GM23338 (cell line): ENCODE measurements at regions not wholly inside any gene's neighbourhood (a gene's known extent, or its start where the extent isn't known, plus 50 kb on each side); places are given as distances from the start of the nearest gene placed in this dataset.

Source experiments
- ATAC-seq: fragments of 200-7000 bp; cut with Tn5 transposase; 3 replicates; pipeline ENCODE4 v1.9.1; 2020
- DNase-seq: peaks from one replicate; pipeline ENCODE4 v3.0.0-alpha.2; 2015; ENCODE audit warnings: low spot score
- H2AFZ ChIP-seq: fragments of 200-600 bp; sonication (generic); 2 replicates; pipeline ENCODE4 v1.8.0; 2016; ENCODE audit warnings: antibody characterized with exemption, mild to moderate bottlenecking, moderate library complexity
- H3F3A ChIP-seq: fragments of 200-600 bp; sonication (generic); replicated peaks from 2 replicates; pipeline ENCODE4 v1.8.0; 2017; ENCODE audit warnings: antibody characterized with exemption, mixed run types, low read depth
- H3K27ac ChIP-seq: fragments of 200-600 bp; sonication (generic); 2 replicates; pipeline ENCODE4 v1.6.1; 2016; ENCODE audit warnings: low read depth
- H3K27me3 ChIP-seq: fragments of 200-600 bp; sonication (generic); 2 replicates; pipeline ENCODE4 v1.8.0; 2016; ENCODE audit warnings: mild to moderate bottlenecking, mixed run types, moderate library complexity; ENCODE audit not compliant: insufficient read depth
- H3K36me3 ChIP-seq: fragments of 200-600 bp; sonication (generic); 2 replicates; pipeline ENCODE4 v1.8.0; 2016; ENCODE audit warnings: mild to moderate bottlenecking; ENCODE audit not compliant: insufficient read depth
- H3K4me1 ChIP-seq: fragments of 200-600 bp; sonication (generic); 2 replicates; pipeline ENCODE4 v1.8.0; 2016; ENCODE audit warnings: mild to moderate bottlenecking, moderate library complexity; ENCODE audit not compliant: insufficient read depth
- H3K4me2 ChIP-seq: fragments of 200-600 bp; sonication (generic); 2 replicates; pipeline ENCODE4 v1.7.1; 2017; ENCODE audit warnings: mixed run types
- H3K4me3 ChIP-seq: fragments of 200-600 bp; sonication (generic); 2 replicates; pipeline ENCODE4 v1.6.1; 2016; ENCODE audit warnings: mixed run types
- H3K79me2 ChIP-seq: fragments of 200-600 bp; sonication (generic); replicated peaks from 2 replicates; pipeline ENCODE4 v1.8.0; 2017; ENCODE audit warnings: mild to moderate bottlenecking; ENCODE audit not compliant: insufficient read depth
- H3K9me2 ChIP-seq: fragments of 200-600 bp; sonication (generic); 2 replicates; pipeline ENCODE4 v1.8.0; 2017; ENCODE audit not compliant: insufficient read depth
- H4K20me1 ChIP-seq: fragments of 200-600 bp; sonication (generic); replicated peaks from 2 replicates; pipeline ENCODE4 v1.8.0; 2017; ENCODE audit warnings: mild to moderate bottlenecking; ENCODE audit not compliant: insufficient read depth
- H3K27ac Mint-ChIP-seq: 2 replicates; pipeline ENCODE4 v1.8.0; 2020; ENCODE audit warnings: inconsistent platforms, mild to moderate bottlenecking, moderate library complexity, mixed read lengths
- H3K27me3 Mint-ChIP-seq: 3 replicates; pipeline ENCODE4 v1.8.0; 2022; ENCODE audit warnings: low read depth, mild to moderate bottlenecking, moderate library complexity, mixed read lengths, inconsistent platforms; ENCODE audit not compliant: insufficient read depth, poor library complexity
- H3K36me3 Mint-ChIP-seq: 3 replicates; pipeline ENCODE4 v1.8.0; 2021; ENCODE audit warnings: low read depth, mild to moderate bottlenecking, inconsistent platforms, moderate library complexity, mixed read lengths
- H3K4me1 Mint-ChIP-seq: 3 replicates; pipeline ENCODE4 v1.8.0; 2020; ENCODE audit warnings: mild to moderate bottlenecking, inconsistent platforms, mixed read lengths
- H3K4me3 Mint-ChIP-seq: 3 replicates; pipeline ENCODE4 v1.8.0; 2021; ENCODE audit warnings: moderate library complexity, mild to moderate bottlenecking, inconsistent platforms, mixed read lengths
- H3K9me3 Mint-ChIP-seq: 3 replicates; pipeline ENCODE4 v1.8.0; 2020; ENCODE audit warnings: moderate library complexity, mild to moderate bottlenecking, inconsistent platforms, mixed read lengths
- CREB1 ChIP-seq: fragments of 250-450 bp; sonication (Bioruptor Pico); IDR thresholded peaks from 2 replicates; pipeline ENCODE4 v1.5.0; 2020; ENCODE audit warnings: low read depth, mild to moderate bottlenecking, moderate library complexity
- CTCF ChIP-seq, 2 experiments: fragments of 200-600 bp in 1 of 2; sonication (generic) in 1 of 2; conservative IDR thresholded peaks; 2 replicates each; pipeline versions ENCODE4 v1.5.1 to v1.6.1; 2016 to 2017; ENCODE audit warnings: antibody characterized with exemption in 2 of 2, low read depth in 2 of 2, mild to moderate bottlenecking in 2 of 2, moderate library complexity in 1 of 2
- EZH2 ChIP-seq: fragments of 200-600 bp; sonication (generic); IDR thresholded peaks from one replicate; pipeline ENCODE4 v1.8.0; 2017; ENCODE audit warnings: antibody characterized with exemption, mild to moderate bottlenecking, low read depth; ENCODE audit not compliant: unreplicated experiment
- EZH2phosphoT487 ChIP-seq: fragments of 200-600 bp; sonication (generic); IDR thresholded peaks from one replicate; pipeline ENCODE4 v1.8.1; 2018; ENCODE audit warnings: antibody characterized with exemption; ENCODE audit not compliant: unreplicated experiment
- JUNB ChIP-seq: IDR thresholded peaks from one replicate; pipeline ENCODE4 v1.6.1; 2016; ENCODE audit warnings: antibody characterized with exemption; ENCODE audit not compliant: unreplicated experiment
- NANOG ChIP-seq: IDR thresholded peaks from 2 replicates; pipeline ENCODE4 v1.6.1; 2016; ENCODE audit warnings: antibody characterized with exemption, borderline replicate concordance
- POLR2AphosphoS5 ChIP-seq: IDR thresholded peaks from 2 replicates; pipeline ENCODE4 v1.6.1; 2016; ENCODE audit warnings: antibody characterized with exemption, low read depth
- STAT1 ChIP-seq: IDR thresholded peaks from one replicate; pipeline ENCODE4 v1.6.1; 2016; ENCODE audit warnings: antibody characterized with exemption; ENCODE audit not compliant: unreplicated experiment
- ZNF114 ChIP-seq: fragments of 250-450 bp; sonication (Bioruptor Pico); IDR thresholded peaks from 2 replicates; pipeline ENCODE4 v1.5.0; 2020; ENCODE audit warnings: mild to moderate bottlenecking, moderate library complexity
- ZNF331 ChIP-seq: fragments of 250-450 bp; sonication (Bioruptor Pico); IDR thresholded peaks from 2 replicates; pipeline ENCODE4 v1.5.0; 2020; ENCODE audit warnings: low read depth, mild to moderate bottlenecking, moderate library complexity
- TF ChIP-seq, protein P1 (sequence below): IDR thresholded peaks from one replicate; pipeline ENCODE4 v1.6.1; 2018; ENCODE audit warnings: antibody characterized with exemption; ENCODE audit not compliant: unreplicated experiment
- TF ChIP-seq, protein P2 (sequence below): fragments of 250-450 bp; sonication (Bioruptor Pico); IDR thresholded peaks from 2 replicates; pipeline ENCODE4 v1.5.0; 2020; ENCODE audit warnings: mild to moderate bottlenecking, moderate library complexity

GRCh38 chr20:18921291-18921690, 107.7 kb downstream of the SCP2D1 start (continued):
- TF ChIP-seq CTCF (conservative IDR thresholded peaks at IDR 0.05; ENCODE audit: low read depth in 2 of 2) (no peak), JUNB (no peak)

DNA sequence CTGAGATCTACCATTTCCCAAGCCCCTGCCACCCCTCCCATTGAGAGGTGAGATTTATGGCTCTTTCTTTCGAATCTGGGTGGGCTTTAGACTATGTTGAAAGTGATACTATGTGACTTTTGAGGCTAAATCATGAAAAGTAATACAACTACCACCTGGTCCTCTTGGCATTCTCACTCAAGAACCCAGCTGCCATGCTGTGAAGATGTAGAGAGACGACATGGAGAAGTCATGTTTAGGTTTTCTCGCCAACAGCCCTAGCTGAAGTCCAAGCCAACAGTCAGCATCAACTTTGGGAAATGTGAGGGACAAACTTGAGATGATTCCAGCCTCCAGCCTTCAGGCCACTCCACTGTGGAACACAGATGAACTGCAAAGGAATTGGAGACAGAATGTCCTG, 108.7 kb downstream of the SCP2D1 start:
- no peak overlapping the region for H3K4me2 ChIP-seq
- Mint-ChIP-seq H3K36me3 (no peaks in the 10 kb centered on the region; the same call in 1 of the 3 replicates), H3K4me1 (no peaks in the 10 kb centered on the region), H3K4me3 (no peak overlapping the region), H3K9me3 (no peaks in the 10 kb centered on the region; the same call in 2 of the 3 replicates), H3K27me3 (peaks cover 3% of the 10 kb centered on the region), H3K27ac (no peak overlapping the region)
- no peak overlapping the region for H3K27ac ChIP-seq
- H3K36me3 ChIP-seq = no peaks in the 10 kb centered on the region
- H3K4me3 ChIP-seq = no peak overlapping the region
- no peaks in the 10 kb centered on the region for H3F3A ChIP-seq
- no peak for ATAC-seq
- peaks cover 7% of the 10 kb centered on the region; the same call in 1 of the 2 replicates for H3K9me2 ChIP-seq
- no peak overlapping the region for H2AFZ ChIP-seq
- H4K20me1 ChIP-seq = no peaks in the 10 kb centered on the region
- no peaks in the 10 kb centered on the region for H3K27me3 ChIP-seq
- H3K79me2 ChIP-seq = no peaks in the 10 kb centered on the region
- H3K4me1 ChIP-seq = no peaks in the 10 kb centered on the region; the same call in 1 of the 2 replicates
- DNase-seq = no peak
- no peak for TF ChIP-seq ZNF114 (CRISPR knock-in tag)
- no peak for TF ChIP-seq ZNF331 (CRISPR knock-in tag)
- TF ChIP-seq CTCF (conservative IDR thresholded peaks at IDR 0.05; ENCODE audit: low read depth in 2 of 2) = no peak
- TF ChIP-seq STAT1 = no peak
- no peak for TF ChIP-seq JUNB
- no peak for TF ChIP-seq EZH2
- TF ChIP-seq EZH2phosphoT487 = no peak
- no peak for TF ChIP-seq CREB1 (CRISPR knock-in tag)
- no peak for TF ChIP-seq POLR2AphosphoS5
- TF ChIP-seq, protein P1, sequence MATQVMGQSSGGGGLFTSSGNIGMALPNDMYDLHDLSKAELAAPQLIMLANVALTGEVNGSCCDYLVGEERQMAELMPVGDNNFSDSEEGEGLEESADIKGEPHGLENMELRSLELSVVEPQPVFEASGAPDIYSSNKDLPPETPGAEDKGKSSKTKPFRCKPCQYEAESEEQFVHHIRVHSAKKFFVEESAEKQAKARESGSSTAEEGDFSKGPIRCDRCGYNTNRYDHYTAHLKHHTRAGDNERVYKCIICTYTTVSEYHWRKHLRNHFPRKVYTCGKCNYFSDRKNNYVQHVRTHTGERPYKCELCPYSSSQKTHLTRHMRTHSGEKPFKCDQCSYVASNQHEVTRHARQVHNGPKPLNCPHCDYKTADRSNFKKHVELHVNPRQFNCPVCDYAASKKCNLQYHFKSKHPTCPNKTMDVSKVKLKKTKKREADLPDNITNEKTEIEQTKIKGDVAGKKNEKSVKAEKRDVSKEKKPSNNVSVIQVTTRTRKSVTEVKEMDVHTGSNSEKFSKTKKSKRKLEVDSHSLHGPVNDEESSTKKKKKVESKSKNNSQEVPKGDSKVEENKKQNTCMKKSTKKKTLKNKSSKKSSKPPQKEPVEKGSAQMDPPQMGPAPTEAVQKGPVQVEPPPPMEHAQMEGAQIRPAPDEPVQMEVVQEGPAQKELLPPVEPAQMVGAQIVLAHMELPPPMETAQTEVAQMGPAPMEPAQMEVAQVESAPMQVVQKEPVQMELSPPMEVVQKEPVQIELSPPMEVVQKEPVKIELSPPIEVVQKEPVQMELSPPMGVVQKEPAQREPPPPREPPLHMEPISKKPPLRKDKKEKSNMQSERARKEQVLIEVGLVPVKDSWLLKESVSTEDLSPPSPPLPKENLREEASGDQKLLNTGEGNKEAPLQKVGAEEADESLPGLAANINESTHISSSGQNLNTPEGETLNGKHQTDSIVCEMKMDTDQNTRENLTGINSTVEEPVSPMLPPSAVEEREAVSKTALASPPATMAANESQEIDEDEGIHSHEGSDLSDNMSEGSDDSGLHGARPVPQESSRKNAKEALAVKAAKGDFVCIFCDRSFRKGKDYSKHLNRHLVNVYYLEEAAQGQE = no peak
- TF ChIP-seq, protein P2, sequence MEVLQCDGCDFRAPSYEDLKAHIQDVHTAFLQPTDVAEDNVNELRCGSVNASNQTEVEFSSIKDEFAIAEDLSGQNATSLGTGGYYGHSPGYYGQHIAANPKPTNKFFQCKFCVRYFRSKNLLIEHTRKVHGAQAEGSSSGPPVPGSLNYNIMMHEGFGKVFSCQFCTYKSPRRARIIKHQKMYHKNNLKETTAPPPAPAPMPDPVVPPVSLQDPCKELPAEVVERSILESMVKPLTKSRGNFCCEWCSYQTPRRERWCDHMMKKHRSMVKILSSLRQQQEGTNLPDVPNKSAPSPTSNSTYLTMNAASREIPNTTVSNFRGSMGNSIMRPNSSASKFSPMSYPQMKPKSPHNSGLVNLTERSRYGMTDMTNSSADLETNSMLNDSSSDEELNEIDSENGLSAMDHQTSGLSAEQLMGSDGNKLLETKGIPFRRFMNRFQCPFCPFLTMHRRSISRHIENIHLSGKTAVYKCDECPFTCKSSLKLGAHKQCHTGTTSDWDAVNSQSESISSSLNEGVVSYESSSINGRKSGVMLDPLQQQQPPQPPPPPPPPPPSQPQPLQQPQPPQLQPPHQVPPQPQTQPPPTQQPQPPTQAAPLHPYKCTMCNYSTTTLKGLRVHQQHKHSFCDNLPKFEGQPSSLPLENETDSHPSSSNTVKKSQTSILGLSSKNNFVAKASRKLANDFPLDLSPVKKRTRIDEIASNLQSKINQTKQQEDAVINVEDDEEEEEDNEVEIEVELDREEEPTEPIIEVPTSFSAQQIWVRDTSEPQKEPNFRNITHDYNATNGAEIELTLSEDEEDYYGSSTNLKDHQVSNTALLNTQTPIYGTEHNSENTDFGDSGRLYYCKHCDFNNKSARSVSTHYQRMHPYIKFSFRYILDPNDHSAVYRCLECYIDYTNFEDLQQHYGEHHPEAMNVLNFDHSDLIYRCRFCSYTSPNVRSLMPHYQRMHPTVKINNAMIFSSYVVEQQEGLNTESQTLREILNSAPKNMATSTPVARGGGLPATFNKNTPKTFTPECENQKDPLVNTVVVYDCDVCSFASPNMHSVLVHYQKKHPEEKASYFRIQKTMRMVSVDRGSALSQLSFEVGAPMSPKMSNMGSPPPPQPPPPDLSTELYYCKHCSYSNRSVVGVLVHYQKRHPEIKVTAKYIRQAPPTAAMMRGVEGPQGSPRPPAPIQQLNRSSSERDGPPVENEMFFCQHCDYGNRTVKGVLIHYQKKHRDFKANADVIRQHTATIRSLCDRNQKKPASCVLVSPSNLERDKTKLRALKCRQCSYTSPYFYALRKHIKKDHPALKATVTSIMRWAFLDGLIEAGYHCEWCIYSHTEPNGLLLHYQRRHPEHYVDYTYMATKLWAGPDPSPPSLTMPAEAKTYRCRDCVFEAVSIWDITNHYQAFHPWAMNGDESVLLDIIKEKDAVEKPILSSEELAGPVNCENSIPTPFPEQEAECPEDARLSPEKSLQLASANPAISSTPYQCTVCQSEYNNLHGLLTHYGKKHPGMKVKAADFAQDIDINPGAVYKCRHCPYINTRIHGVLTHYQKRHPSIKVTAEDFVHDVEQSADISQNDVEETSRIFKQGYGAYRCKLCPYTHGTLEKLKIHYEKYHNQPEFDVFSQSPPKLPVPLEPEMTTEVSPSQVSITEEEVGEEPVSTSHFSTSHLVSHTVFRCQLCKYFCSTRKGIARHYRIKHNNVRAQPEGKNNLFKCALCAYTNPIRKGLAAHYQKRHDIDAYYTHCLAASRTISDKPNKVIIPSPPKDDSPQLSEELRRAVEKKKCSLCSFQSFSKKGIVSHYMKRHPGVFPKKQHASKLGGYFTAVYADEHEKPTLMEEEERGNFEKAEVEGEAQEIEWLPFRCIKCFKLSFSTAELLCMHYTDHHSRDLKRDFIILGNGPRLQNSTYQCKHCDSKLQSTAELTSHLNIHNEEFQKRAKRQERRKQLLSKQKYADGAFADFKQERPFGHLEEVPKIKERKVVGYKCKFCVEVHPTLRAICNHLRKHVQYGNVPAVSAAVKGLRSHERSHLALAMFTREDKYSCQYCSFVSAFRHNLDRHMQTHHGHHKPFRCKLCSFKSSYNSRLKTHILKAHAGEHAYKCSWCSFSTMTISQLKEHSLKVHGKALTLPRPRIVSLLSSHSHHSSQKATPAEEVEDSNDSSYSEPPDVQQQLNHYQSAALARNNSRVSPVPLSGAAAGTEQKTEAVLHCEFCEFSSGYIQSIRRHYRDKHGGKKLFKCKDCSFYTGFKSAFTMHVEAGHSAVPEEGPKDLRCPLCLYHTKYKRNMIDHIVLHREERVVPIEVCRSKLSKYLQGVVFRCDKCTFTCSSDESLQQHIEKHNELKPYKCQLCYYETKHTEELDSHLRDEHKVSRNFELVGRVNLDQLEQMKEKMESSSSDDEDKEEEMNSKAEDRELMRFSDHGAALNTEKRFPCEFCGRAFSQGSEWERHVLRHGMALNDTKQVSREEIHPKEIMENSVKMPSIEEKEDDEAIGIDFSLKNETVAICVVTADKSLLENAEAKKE (CRISPR knock-in tag) = no peak
- no peak for TF ChIP-seq NANOG
